Heart left ventricle (tissue), 16 donors: ENCODE measurements at regions not wholly inside any gene's neighbourhood (a gene's known extent, or its start where the extent isn't known, plus 50 kb on each side); places are given as distances from the start of the nearest gene placed in this dataset.

Experiments used
- ATAC-seq, 4 donors: fragments of 200-7000 bp; cut with Tn5 transposase; one replicate each; pipeline ENCODE4 v1.9.1; 2020 to 2022; ENCODE audit warnings: moderate library complexity in 4 of 4, mild to moderate bottlenecking in 3 of 4, moderate number of reproducible peaks in 1 of 4
- DNase-seq, 5 donors: peaks; one replicate each; pipeline ENCODE4 v3.0.0-alpha.2; 2020
- H3K27ac ChIP-seq, 12 donors: fragments of 200-600 bp; sonication (generic) in 4 of 12; one replicate each; pipeline versions ENCODE4 v1.5.0 to v1.8.0; 2016 to 2022; ENCODE audit warnings: mild to moderate bottlenecking in 2 of 12
- H3K27me3 ChIP-seq, 9 donors: fragments of 200-600 bp; sonication (generic) in 2 of 9; one replicate each; pipeline versions ENCODE4 v1.5.1 to v1.8.0; 2016 to 2022; ENCODE audit warnings: mild to moderate bottlenecking in 3 of 9
- H3K36me3 ChIP-seq, 9 donors: fragments of 200-600 bp; sonication (generic) in 2 of 9; one replicate each; pipeline versions ENCODE4 v1.5.0 to v1.8.0; 2018 to 2022; ENCODE audit warnings: mild to moderate bottlenecking in 2 of 9
- H3K4me1 ChIP-seq, 12 donors: fragments of 200-600 bp; sonication (generic) in 4 of 12; one replicate each; pipeline versions ENCODE4 v1.5.0 to v1.8.0; 2016 to 2022; ENCODE audit warnings: mild to moderate bottlenecking in 3 of 12
- H3K4me3 ChIP-seq, 12 donors: fragments of 200-600 bp; sonication (generic) in 4 of 12; one replicate each; pipeline versions ENCODE4 v1.5.0 to v1.8.0; 2017 to 2022; ENCODE audit warnings: mild to moderate bottlenecking in 9 of 12, moderate library complexity in 4 of 12
- H3K9me3 ChIP-seq, 12 donors: fragments of 200-600 bp; sonication (generic) in 4 of 12; one replicate each; pipeline versions ENCODE4 v1.5.0 to v1.8.0; 2016 to 2022; ENCODE audit warnings: mild to moderate bottlenecking in 1 of 12
- CTCF ChIP-seq, 12 donors: fragments of 200-600 bp; sonication (generic) in 4 of 12; IDR thresholded peaks; one replicate each; pipeline versions ENCODE4 v1.5.0 to v1.8.0; 2018 to 2022; ENCODE audit warnings: antibody characterized with exemption in 12 of 12, mild to moderate bottlenecking in 5 of 12
- POLR2A ChIP-seq, 2 donors: fragments of 450-650 bp; IDR thresholded peaks; one replicate each; pipeline ENCODE4 v1.6.1; 2017; ENCODE audit warnings: antibody characterized with exemption in 2 of 2, mild to moderate bottlenecking in 2 of 2, moderate library complexity in 2 of 2
- WGBS, 4 donors: extraction: QIAGEN DNeasy Blood & Tissue Kit in 2 of 4; methylation state at CpG; one replicate each; pipeline versions ENCODE4 v1.1.5 to v1.1.7; 2013 to 2018; 5-methylcytosine and 5-hydroxymethylcytosine counted together
- intact Hi-C, 10 donors: fragments of 100-400 bp; cut with DNase I; formaldehyde crosslinking; loops; one replicate each; pipeline versions ENCODE4 v1.11.1 to v1.14.2; 2022
- donor health status: ischemic (EF 13 %, LVEDD 7.1; RV severe dilation, severe dysfunction).
- donor health status: healthy with polysubstance abuse.
- donor health status: DM: no; HTN: yes; CAD: no.
- donor health status: DM: no; HTN: no; CAD: no.
- donor health status: ischemic (EF 25% LVEDD 6.9; RV normal size, moderate dysfunction).
- donor health status: ischemic (EF 25% LVEDD 5.7; RV mildly dilated, moderate dysfunction).
- donor health status: healthy.
- donor health status: DM: yes; HTN: yes; CAD: no.
- donor health status: ischemic (EF 35%, LVEDD 5.7; RV mildly dilated, moderate dysfunction).
- donor health status: nonischemic (EF 11% LVEDD 7.7; RV severe dilation, severe dysfunction).
- donor health status: DM: yes; HTN: yes; CAD: no.
- donor health status: PGD.
- donor health status: ischemic (EF 29% LVEDD 5.4; RV normal size, mild dysfunction).
- donor health status: nonischemic (EF 23%, LVEDD 6.1; RV moderate dilation, normal function).

- DNase-seq = no peak
- ATAC-seq = no peak
- Histone ChIP-seq H3K27ac (no peak overlapping the region), H3K36me3 (no peaks in the 10 kb centered on the region), H3K4me1 (no peaks in the 10 kb centered on the region), H3K9me3 (no peaks in the 10 kb centered on the region), H3K27me3 (peaks cover 0 to 42% (median 4%) of the 10 kb centered on the region in 9 donors), H3K4me3 (no peak overlapping the region)
- TF ChIP-seq POLR2A (IDR thresholded peaks at IDR 0.05) (no peak), CTCF (IDR thresholded peaks at IDR 0.05) (no peak)
- 58 to 68% (median 63%) methylated on average over 3 of the region's 3 CpGs for WGBS, 4 donors
- intact Hi-C loops = no loop called here
Measured at GRCh38 chr7:31171984-31172383, 119.9 kb downstream of the ADCYAP1R1 start.

- Histone ChIP-seq H3K27me3 (peaks cover 0 to 48% (median 4%) of the 10 kb centered on the region in 9 donors), H3K27ac (no peak overlapping the region), H3K9me3 (no peaks in the 10 kb centered on the region), H3K4me1 (no peaks in the 10 kb centered on the region), H3K4me3 (no peak overlapping the region), H3K36me3 (no peaks in the 10 kb centered on the region)
- 74 to 83% (median 80%) methylated on average over 9 of the region's 9 CpGs for WGBS, 4 donors
- TF ChIP-seq POLR2A (IDR thresholded peaks at IDR 0.05) = no peak
- TF ChIP-seq CTCF (IDR thresholded peaks at IDR 0.05) = no peak
- intact Hi-C loops = no loop called here
- DNase-seq (no peak), ATAC-seq (no peak)
Measured at GRCh38 chr7:31171216-31171785, 119.2 kb downstream of the ADCYAP1R1 start.
